ENCODE measurements at regions not wholly inside any gene's neighbourhood (a gene's known extent, or its start where the extent isn't known, plus 50 kb on each side); places are given as distances from the start of the nearest gene placed in this dataset.

GRCh38 chr10:46227936-46228562 lies 58.7 kb upstream of the ANTXRL start:
- DNase-seq (ENCODE audit: low read depth in 2 of 2) = no peak

- peak; percentile 42 to 43 for DNase-seq (ENCODE audit: low read depth in 2 of 2)
Observed at GRCh38 chr10:46228563-46229071, 58.2 kb upstream of the ANTXRL start.

GRCh38 chr10:46229144-46229563 lies 57.6 kb upstream of the ANTXRL start:
- no peak for DNase-seq (ENCODE audit: low read depth in 2 of 2)

GRCh38 chr10:46230615-46231014 lies 56.2 kb upstream of the ANTXRL start:
- DNase-seq (ENCODE audit: low read depth in 2 of 2) = no peak

- DNase-seq (ENCODE audit: low read depth in 2 of 2) = no peak
Observed at GRCh38 chr10:46231087-46231486, 55.7 kb upstream of the ANTXRL start.

GRCh38 chr10:46232084-46232483 lies 54.7 kb upstream of the ANTXRL start:
- no peak for DNase-seq (ENCODE audit: low read depth in 2 of 2)

GRCh38 chr10:46232666-46233065 lies 54.1 kb upstream of the ANTXRL start:
- DNase-seq (ENCODE audit: low read depth in 2 of 2) = no peak

GRCh38 chr10:46233181-46233580 lies 53.6 kb upstream of the ANTXRL start:
- no peak for DNase-seq (ENCODE audit: low read depth in 2 of 2)

GRCh38 chr10:46234026-46234425 lies 52.8 kb upstream of the ANTXRL start:
- DNase-seq (ENCODE audit: low read depth in 2 of 2) = no peak

GRCh38 chr10:46234431-46235060 lies 52.3 kb upstream of the ANTXRL start:
- DNase-seq (ENCODE audit: low read depth in 2 of 2) = no peak

GRCh38 chr10:46235705-46236545 lies 50.9 kb upstream of the ANTXRL start:
- no peak for DNase-seq (ENCODE audit: low read depth in 2 of 2)

- no peak for DNase-seq (ENCODE audit: low read depth in 2 of 2)
Observed at GRCh38 chr10:46236546-46236887, 50.3 kb upstream of the ANTXRL start.

- no peak for DNase-seq (ENCODE audit: low read depth in 2 of 2)
Observed at GRCh38 chr10:46236941-46237681, 49.7 kb upstream of the ANTXRL start.
